NT2/D1 (cell line): ENCODE measurements at regions not wholly inside any gene's neighbourhood (a gene's known extent, or its start where the extent isn't known, plus 50 kb on each side); places are given as distances from the start of the nearest gene placed in this dataset.

ENCODE experiments used
- SUZ12 ChIP-seq: IDR thresholded peaks from 2 replicates; pipeline ENCODE4 v1.6.1; 2011; ENCODE audit not compliant: insufficient read length, insufficient read depth; ENCODE audit errors: extremely low read depth
- ZNF274 ChIP-seq: IDR thresholded peaks from 2 replicates; pipeline ENCODE4 v1.6.1; 2011; ENCODE audit warnings: mild to moderate bottlenecking, low read depth, low read length

GRCh38 chr18:60996326-60996725, 336.9 kb upstream of the CDH20 start:
- TF ChIP-seq ZNF274 (no peak), SUZ12 (no peak)
